Stimulated activated CD8-positive, alpha-beta memory T cell treated with anti-CD3 and anti-CD28 coated beads, Interleukin-15, amount 100 ng/mL, for 24 hours (primary cell): ENCODE measurements at regions not wholly inside any gene's neighbourhood (a gene's known extent, or its start where the extent isn't known, plus 50 kb on each side); places are given as distances from the start of the nearest gene placed in this dataset.
"Not testable (repeated sequence)": the region's sequence is repeated elsewhere in the genome, so short reads cannot be mapped to it uniquely, and the experiment has no call there.

Experiments used
- DNase-seq: peaks from one replicate; pipeline ENCODE4 v3.0.0-alpha.2; 2020; ENCODE audit warnings: low read depth

DNA sequence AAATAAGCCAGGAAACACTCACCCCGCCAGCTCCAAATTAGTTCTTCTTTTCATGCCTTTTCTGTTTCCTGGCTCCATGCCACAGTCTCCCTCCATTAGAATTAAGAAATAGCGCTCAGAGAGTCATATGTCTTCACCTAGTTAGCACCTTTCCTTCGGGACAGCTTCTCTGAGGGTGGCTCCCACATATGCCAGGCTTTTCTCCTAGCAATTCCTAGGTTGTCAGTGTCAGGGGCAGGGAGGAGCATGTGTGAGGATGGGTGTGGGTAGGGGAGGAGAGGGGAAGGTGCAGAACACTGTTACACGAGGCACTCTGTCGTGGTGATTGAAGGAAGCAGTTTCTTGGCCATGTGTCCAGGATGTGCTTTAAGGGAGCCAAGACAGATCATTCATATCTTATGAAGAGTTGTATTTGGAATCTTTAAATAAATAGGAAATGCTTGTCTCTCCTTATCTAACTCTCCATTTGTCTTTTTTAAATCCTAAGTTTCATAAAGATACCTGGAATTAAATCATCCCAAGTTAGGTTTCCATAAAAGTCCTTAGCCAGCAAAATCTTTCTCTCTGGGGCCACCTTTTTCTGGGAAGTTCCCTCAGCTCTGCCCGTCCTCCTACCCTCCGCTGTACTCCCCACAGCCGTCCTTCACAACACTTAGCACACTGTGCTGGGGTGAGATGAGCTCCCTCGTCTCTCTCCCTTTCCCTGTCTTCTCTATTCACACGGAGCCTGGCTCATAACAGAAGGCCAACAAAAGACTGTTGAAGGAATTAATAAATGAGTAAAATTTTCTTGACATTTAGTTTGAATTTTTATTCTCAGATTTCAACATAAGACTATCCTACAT lies 361.0 kb downstream of the CD83 start:
- DNase-seq = no peak

DNA sequence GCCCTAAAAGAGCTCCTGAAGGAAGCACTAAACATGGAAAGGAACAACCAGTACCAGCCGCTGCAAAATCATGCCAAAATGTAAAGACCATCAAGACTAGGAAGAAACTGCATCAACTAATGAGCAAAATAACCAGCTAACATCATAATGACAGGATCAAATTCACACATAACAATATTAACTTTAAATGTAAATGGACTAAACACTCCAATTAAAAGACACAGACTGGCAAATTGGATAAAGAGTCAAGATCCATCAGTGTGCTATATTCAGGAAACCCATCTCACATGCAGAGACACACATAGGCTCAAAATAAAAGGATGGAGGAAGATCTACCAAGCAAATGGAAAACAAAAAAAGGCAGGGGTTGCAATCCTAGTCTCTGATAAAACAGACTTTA lies 364.4 kb downstream of the CD83 start:
- DNase-seq = not testable (repeated sequence)

DNA sequence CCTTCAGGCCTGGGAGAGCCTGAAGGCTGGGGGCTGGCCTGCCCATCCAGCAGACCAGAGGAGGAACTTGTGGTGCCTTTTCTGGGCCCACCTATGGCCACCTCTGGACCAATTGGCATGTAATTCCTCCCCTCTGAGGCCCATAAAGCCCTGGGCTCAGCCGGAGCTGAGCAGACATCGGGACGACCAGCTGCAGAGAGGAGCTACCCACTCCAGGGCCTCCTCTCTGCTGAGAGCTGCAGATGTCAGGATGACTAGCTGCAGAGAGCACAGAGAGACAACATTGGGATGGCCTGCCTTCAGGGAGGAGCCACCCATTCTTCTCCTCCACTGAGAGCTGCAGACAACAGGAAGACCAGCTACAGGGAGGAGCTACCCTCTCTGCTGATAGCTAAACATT lies 370.1 kb downstream of the CD83 start:
- no peak for DNase-seq

DNA sequence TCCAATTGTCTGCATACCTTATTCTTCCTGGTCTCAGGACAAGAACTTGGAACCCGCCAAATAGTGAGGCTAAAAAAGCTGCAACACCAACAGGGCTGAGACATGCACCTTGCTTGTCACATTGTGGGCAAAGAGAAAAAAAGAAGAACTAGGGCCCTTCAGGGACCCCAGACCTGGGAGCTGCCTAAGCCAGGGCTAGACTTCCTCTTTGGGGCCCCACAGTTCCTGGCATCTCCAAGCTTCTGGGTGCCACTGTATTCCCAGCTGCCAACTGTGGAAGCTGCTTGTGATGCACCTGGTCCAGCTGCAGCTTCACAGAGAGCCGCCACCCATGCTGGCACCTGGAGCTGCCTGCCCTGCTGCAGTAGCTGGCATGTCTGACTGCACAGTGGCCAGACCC lies 370.6 kb downstream of the CD83 start:
- DNase-seq = no peak

DNA sequence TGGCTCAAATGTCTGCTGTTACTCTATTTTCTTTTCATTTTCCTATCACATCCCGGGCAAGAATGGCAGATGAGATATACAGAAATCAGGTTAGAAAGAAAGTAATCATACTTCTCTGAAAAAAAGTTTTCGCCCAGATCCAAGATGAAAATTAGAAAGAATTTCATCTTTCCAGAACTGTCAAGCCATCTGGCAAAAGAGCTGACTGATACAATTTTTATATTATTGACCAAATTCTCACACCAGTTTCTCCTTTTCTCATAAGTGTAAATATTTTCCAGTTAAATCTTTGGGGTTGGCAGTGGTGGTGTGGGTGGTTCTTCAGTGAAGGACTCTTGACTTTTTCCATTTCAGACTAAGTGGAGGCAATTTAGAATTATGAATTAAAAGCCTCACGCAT lies 371.9 kb downstream of the CD83 start:
- no peak for DNase-seq

DNA sequence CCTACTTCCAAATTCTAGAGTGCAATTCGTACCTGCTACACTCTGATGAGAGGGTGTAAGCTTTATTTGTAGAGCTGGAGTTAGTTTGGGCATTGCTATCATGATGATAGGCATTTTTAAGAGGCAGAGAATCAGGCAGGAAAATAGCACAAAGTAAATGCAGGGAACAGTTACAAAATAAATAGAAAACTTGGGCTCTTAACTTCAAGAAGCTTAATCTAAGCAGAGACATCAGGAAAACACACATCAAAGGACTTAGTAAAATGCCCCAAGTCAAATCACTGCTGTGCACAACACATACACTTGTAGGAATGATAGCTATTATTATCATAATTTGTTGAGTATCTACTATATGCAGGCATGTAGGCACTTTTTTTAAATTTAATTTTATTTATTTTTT lies 381.2 kb downstream of the CD83 start:
- DNase-seq = no peak

DNA sequence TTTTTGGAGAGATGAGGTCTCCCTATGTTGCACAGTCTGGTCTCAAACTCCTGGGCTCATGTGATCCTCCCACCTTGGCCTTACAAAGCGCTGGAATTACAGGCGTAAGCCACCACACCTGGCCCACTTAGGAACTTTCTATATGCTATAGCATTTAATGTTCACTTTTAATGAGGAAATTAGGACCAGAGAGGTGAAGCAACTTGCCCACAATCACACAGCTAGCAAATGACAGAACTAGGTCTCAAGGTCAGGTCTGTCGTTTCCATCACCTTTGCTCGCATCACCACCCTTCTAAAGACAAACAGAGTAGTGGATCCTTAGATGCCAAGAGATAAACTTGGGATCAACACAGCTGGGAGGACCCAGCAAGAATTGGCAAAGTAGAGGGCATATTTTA lies 381.7 kb downstream of the CD83 start:
- no peak for DNase-seq

DNA sequence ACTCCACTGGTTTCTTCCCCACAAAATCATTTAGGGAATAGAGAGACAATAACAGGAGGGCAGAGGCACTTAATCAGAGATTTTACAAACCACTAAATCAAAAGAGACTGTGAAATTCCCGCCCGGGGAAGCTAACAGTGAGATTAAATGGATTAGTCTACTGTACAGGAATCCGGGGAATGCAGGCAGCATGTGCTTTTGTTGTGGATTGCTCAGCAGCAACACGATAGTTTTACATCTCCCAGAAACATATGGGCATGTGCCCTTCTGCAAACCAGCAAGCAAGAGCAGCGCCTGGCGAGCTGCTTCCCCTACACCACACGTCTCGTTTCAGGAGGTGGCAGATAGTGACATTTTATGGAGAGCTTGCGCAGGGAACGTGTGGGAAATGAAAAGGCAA lies 382.3 kb downstream of the CD83 start:
- no peak for DNase-seq

DNA sequence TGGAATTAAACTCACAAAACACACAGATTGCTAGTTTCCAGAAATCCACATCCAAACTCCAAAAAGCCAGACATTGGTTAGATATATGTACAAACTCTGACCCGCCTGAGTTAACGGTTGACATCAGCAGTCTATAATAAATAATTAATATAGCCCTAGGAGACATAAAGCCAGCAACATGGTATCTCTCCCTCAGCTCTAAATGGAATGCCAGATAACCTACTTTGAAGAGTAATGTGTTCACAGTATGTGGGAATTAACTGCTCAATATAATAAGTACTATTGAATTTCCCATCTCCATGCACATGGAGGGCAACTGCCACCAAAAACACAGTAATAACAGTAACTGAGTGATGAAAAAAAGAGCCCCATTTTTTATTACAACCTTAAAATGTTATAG lies 383.2 kb downstream of the CD83 start:
- no peak for DNase-seq

DNA sequence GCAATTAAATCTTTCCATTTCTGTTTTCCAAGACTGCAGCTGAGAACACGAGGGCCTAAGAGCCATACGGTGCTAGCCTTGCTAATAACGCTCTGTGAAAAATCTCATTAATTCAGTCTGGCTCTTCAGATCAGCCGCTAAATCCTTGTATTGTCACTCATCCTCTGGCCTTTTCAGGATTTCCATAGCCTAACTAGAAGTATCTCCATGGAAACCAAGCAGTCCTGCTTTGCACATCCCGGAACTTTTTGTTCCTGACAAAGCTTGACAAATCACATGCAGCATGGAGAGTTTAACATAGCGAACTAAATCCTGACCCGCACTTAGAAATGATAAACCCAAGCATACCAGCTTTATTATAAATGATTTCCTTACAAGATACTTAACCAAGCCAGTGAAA lies 383.7 kb downstream of the CD83 start:
- no peak for DNase-seq

DNA sequence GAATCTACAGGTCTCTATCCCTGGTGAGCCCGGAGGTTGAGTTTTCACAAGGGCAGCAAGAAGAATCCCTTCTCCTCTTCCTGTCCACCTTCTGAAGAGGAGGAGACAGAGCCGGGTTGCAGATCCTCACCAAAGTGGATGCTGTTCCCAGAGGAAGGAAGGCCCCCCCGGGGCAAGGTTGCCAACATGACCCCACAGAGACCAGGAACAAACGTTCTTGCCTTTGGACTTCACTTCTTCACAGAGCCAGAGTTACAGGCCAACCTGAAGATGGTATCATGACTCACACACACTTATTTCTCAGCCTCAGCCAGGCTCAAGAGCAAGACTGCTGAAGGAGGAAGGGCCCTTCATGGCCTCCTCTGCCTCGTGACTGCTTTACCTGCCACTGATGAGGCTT lies 384.3 kb downstream of the CD83 start:
- DNase-seq = no peak

DNA sequence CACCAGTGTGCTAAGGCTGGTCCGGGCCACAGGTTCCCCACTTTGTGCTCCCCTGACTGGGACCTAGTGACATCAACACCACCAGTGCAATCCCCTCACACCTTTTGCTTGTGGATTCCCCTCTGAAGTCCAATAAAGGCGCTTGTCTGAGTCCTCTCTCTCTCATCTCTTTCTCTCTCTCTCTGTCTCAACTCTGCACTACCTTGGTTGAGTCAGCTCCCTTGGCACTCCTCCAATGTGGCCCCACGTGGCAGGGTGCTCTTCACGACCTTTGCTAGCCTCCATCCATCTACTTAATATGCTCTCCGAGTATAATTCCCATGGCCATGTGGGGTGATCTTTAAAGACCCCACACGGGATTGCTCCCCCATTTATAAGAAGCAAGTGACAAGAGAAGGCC lies 385.0 kb downstream of the CD83 start:
- DNase-seq = no peak

DNA sequence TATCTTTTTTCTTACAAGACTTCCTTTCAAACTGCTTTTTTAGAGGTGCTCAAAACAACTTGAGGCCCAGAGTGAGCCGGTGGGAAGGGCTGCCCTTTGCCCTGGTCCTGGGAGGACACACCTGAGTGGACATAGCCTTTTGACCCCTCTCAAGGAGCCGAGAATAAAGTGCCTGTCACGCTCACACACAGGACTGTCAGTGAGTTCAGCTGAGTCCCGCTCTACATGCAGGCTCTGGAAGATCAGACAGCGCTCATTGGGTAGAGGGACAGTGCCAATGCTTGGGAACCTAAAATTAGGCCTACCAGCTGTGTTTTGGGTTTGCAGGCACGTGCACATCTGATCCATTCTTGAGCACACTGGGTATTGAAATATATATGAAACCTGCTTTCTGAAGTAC lies 387.8 kb downstream of the CD83 start:
- no peak for DNase-seq

DNA sequence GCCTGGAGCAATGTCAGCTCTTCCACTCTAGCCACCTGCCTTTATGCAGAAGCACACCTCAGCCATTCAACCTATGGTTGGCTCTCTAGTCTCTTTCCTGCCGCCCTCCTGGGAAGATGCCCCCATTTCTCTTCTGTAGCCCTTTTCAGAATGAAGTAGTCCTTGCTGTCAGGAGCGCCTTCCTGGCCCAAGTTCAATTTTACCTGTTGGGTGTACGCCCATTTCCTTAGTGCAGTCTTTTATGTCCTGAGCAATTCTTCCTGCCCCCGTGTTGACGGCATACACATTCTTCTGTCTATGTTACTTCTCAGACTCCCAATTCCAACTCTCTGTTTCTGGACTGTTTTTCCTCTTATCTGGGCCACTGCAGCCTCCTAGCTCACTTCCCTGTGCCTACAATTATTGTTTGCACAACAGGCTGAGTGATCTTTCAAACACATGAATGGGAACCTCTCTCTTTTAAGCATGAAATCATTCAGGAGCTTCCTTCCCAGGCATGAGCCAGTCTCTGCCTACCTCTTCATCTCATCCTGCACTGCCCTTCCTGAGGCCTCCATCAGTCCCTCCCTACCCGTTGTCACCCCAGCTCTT lies 389.2 kb downstream of the CD83 start:
- DNase-seq = no peak

DNA sequence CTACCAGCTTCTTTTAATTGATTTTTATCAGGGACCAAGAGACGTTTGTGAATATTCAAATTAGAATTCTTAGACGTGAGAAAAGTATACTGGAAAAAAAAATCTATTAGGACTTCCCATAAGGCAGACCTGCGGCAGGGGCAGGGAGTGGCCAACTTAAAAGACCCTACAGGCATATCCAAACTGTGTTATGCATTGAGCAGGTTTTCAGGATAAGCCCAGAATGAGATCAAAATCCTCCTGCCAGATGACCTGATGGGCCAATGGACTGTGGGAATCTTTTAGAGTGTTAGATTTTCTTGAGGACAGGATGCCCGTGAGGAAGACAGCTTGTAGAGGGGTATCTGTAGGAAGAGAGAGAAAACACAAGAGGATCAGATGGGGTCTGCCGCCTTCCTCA lies 391.5 kb downstream of the CD83 start:
- DNase-seq = no peak

DNA sequence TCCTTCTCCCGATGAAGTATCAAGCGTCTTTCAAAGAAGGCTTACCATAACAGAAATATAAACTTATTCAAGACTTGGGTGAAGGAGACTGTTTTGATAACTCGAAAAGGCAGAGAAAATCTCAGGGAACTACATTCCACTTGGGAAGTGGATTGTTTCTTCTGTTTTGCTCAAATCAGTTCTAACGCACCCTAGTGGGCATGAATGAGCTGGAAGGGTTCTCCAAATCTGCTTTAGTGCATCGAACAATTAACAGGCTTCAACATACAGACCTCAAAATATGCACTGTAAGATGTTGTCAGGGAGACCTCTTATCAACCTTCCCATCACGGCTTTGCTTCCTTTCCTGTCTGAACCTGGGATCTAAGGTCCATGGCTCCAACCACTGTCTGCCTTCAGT lies 392.5 kb downstream of the CD83 start:
- no peak for DNase-seq

DNA sequence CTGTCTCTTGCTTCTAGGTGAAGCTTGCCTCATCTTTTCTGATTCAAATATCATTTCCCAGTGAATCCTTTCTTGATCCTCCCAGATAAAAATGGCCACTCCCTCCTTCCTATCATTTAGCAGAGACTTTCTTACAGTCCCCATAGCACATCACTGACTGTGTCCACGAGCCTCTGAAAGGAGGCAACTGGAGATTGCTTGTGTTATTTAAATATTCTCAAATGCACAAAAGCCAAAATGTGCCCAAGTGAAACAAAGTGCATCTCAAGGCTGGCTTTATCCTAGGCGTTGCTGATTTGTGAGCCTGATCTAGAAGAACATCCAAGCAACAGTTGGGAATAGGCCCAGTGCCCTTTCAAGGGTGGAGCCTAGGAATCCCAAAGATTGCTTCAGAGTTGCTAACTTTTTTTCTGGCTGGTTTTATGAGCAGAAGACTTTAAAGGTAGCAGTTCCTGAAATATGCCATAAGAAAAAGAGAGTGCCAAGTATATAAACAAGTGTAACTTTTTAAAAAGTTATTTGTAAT lies 393.6 kb downstream of the CD83 start:
- DNase-seq = no peak

DNA sequence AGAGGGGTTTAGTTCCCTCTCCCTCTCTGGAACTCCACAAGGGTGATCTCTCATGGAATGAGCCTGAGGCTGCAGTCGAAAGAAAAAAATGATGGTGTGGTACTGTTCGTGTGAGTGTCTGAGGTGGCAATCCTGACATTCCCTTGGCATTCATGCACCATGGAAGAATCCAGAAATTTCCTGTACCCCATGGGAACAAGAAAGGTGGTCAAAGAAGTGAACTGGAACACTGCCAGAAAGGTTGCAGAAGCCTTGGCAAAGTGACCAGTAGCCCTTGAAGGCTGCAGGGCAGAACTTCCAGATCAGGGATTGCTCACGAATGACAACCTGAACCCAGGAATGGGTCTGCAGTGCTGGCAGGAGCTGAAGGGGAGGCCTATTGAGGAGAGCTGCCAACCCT lies 394.7 kb downstream of the CD83 start:
- DNase-seq = no peak

DNA sequence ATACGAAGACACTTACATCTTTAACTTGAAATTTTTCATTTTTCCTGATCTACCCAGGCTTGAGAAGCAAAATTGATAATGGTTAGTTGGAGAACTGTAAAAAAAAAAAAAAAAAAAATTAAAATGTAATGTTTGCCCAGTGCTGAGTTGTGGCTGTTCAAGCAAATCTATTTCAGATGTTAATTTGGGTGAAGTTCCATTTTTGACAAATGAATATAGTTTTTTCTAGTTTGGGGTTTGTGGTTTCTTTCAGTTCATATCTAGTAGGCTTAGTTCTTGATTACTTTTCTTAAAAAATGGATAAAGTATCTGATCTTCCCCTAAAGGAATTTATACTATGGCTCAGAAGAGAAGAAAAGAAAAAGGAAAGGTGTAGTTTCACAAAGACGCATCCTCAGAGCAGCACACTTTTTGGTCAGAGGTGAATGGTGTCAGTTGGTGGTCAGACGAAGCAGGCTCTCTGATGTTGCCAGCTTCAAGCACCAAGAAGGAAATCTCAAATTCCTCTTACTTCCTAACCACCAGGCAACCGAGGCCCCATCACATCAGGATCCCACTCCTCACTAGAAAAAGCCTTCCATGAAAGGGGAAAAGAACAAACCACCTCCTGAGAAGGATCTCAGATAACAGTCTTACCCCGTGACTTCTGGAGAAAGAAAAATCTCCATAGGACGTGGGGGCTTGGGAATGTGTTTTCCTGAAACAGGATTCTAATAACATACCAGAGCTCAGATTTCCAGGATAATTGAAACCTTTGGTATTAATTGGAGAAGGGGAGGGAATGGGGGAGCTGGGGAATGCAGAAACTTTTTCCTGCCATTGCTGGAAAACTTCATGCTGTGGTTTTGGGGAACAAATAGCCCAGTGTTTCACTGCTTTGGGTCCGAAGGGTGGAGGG lies 396.2 kb downstream of the CD83 start:
- DNase-seq = no peak

DNA sequence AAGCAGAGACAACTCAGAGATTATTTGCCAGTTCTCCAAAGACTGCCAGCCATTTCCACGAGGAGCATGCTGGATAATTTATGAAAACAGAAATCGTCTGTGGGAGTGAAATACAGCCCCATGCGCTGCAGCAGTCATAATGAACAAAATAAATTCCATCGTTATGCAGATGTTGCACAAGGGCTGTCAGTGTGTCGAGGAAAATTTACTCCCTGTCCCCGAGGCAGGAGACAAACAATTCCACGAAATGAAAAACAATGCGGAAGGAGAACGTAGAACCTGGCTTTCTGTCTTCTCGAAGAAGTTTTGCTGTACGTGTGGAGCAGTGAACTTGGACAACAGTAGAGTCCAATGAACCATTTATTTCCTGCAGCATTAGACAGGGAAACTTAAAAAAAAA lies 399.4 kb downstream of the CD83 start:
- no peak for DNase-seq

DNA sequence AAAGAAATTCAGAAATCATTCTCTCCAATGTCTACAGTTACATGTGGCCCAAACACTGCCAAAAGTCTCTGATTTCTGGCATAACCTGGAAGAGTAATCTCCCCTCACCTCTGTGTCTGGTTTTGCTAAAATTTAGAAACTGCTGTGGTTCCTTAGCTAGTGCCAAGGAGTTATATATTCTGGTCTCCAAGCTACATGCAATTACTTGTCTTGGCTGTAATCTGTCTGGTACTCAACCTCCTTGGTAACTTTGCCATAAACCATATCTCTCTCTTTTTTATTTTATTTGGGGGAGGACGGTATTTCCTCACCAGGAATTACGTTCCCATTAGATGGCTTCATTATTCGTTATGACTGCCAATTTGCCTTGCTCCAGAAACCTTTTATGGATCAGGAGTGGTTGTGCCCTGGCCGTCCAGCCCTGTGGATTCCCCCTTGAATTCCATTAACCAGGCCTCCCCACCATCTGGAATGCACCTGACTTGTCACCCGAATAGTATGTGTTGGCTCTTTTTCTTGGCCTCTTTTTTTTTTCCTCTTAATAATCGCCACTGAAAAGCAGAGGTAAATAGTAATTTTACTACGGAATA lies 400.0 kb downstream of the CD83 start:
- no peak for DNase-seq

DNA sequence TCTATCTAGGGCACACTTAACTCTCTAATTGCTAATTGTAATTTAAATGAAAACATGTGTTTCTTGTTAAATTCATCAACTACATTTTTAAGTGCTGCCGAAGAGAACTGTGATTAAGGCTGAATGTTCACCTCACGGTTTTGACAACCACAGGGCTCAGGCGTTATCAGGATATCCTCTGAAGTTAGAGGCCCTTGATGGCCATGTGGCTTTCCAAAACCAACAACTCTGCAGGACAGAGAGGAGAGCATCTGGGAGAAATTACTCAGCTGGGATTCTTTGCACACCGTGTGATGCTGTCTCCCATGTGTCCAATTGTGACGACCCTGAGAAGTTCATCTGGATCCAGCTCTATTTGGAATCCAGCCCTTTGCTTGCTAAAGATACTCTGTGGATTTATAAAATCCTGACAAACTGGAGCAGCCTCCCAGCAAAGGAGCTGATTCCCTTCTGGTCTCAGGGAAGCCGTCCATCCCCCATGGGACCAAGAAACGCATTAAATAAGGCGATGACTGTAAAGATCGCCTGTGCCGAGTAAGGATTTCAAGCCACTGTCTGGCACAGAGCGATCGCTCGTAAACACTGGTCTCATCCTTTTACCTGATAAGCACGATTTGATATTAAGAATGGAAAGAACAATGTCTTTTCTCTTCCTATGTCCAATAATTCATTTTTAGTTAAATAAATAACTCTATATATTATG lies 401.1 kb downstream of the CD83 start:
- DNase-seq = no peak
